VCaP (cell line): ENCODE measurements at regions not wholly inside any gene's neighbourhood (a gene's known extent, or its start where the extent isn't known, plus 50 kb on each side); places are given as distances from the start of the nearest gene placed in this dataset.

Source experiments
- H3K27ac ChIP-seq: fragments of 450-650 bp; 2 replicates; pipeline ENCODE4 v1.5.1; 2017
- CTCF ChIP-seq: fragments of 450-650 bp; conservative IDR thresholded peaks from 2 replicates; pipeline ENCODE4 v1.5.1; 2017; ENCODE audit warnings: mild to moderate bottlenecking, moderate library complexity

- no peak overlapping the region for H3K27ac ChIP-seq
- no peak for TF ChIP-seq CTCF
Measured at GRCh38 chr5:161134956-161135355, 282.9 kb upstream of the ATP10B start.

GRCh38 chr5:161134083-161134482, 282.1 kb upstream of the ATP10B start:
- TF ChIP-seq CTCF, result no peak
- no peak overlapping the region for H3K27ac ChIP-seq

GRCh38 chr5:161115941-161116340, 263.9 kb upstream of the ATP10B start:
- H3K27ac ChIP-seq, result no peak overlapping the region
- TF ChIP-seq CTCF, result no peak

GRCh38 chr5:161112371-161112770, 260.4 kb upstream of the ATP10B start:
- no peak overlapping the region for H3K27ac ChIP-seq
- no peak for TF ChIP-seq CTCF

GRCh38 chr5:161105525-161105924, 253.5 kb upstream of the ATP10B start:
- no peak for TF ChIP-seq CTCF
- no peak overlapping the region for H3K27ac ChIP-seq

- no peak overlapping the region for H3K27ac ChIP-seq
Measured at GRCh38 chr5:161098516-161098915, 246.5 kb upstream of the ATP10B start.

GRCh38 chr5:161096581-161096980, 244.6 kb upstream of the ATP10B start:
- TF ChIP-seq CTCF, result no peak
- no peak overlapping the region for H3K27ac ChIP-seq

More at GRCh38 chr5:161098516-161098915, 246.5 kb upstream of the ATP10B start:
- no peak for TF ChIP-seq CTCF

GRCh38 chr5:161095953-161096352, 243.9 kb upstream of the ATP10B start:
- H3K27ac ChIP-seq, result no peak overlapping the region
- no peak for TF ChIP-seq CTCF
